IMR-90 (cell line): ENCODE measurements at regions not wholly inside any gene's neighbourhood (a gene's known extent, or its start where the extent isn't known, plus 50 kb on each side); places are given as distances from the start of the nearest gene placed in this dataset.

ENCODE experiments used
- ATAC-seq: fragments of 200-7000 bp; cut with Tn5 transposase; 2 replicates; pipeline ENCODE4 v1.9.1; 2020; ENCODE audit warnings: low read depth, mild to moderate bottlenecking, moderate library complexity
- BruUV-seq: library from RNA; stranded (reverse); fragments of 400-500 nt; replicated peaks from 2 replicates; lab custom pipeline; 2021; lab: Mats Ljungman, UMichigan
- CTCF ChIA-PET: fragments of 300-600 bp; formaldehyde crosslinking; extraction: SDS; loops from one replicate; lab custom pipeline; 2021; ENCODE audit warnings: antibody characterized with exemption; lab: Yijun Ruan, JAX
- POLR2A ChIA-PET: fragments of 300-600 bp; sonication (Branson Sonifier 250); formaldehyde crosslinking; loops from one replicate; lab custom pipeline; 2022; ENCODE audit warnings: antibody characterized with exemption; ENCODE audit not compliant: unreplicated experiment; lab: Charles Lee
- DNase-seq: peaks from one replicate; pipeline ENCODE4 v3.0.0; 2013
- H2AFZ ChIP-seq: replicated peaks from 2 replicates; pipeline ENCODE3; 2013; ENCODE audit warnings: low read length, mild to moderate bottlenecking; ENCODE audit not compliant: poor library complexity
- H2AK5ac ChIP-seq: 2 replicates; pipeline ENCODE4 v1.6.1; 2013; ENCODE audit warnings: low read depth, low read length, inconsistent platforms
- H2AK9ac ChIP-seq: replicated peaks from 2 replicates; pipeline ENCODE3; 2013; ENCODE audit warnings: mild to moderate bottlenecking, low read depth, low read length, moderate library complexity; ENCODE audit not compliant: poor library complexity
- H2BK120ac ChIP-seq: 2 replicates; pipeline ENCODE4 v1.6.1; 2013; ENCODE audit warnings: low read depth, low read length, inconsistent platforms
- H2BK15ac ChIP-seq: 3 replicates; pipeline ENCODE4 v1.6.1; 2013; ENCODE audit warnings: low read depth, low read length, inconsistent platforms
- H2BK20ac ChIP-seq: 2 replicates; pipeline ENCODE4 v1.6.1; 2013; ENCODE audit warnings: low read depth, mild to moderate bottlenecking, inconsistent platforms, low read length, moderate library complexity
- H2BK5ac ChIP-seq: 2 replicates; pipeline ENCODE4 v1.6.1; 2013; ENCODE audit warnings: mild to moderate bottlenecking, low read depth, low read length, inconsistent platforms; ENCODE audit not compliant: poor library complexity, severe bottlenecking
- H3K14ac ChIP-seq: replicated peaks from 2 replicates; pipeline ENCODE4 v1.6.1; 2013; ENCODE audit warnings: low read depth, low read length, inconsistent platforms
- H3K18ac ChIP-seq: 2 replicates; pipeline ENCODE4 v1.6.1; 2013; ENCODE audit warnings: low read depth, low read length, control low read depth
- H3K23ac ChIP-seq: 2 replicates; pipeline ENCODE4 v1.6.1; 2013; ENCODE audit warnings: low read depth, low read length, inconsistent platforms
- H3K27ac ChIP-seq: 2 replicates; pipeline ENCODE4 v1.5.1; 2013; ENCODE audit warnings: mild to moderate bottlenecking, control low read depth, low read length; ENCODE audit not compliant: insufficient read depth
- H3K27me3 ChIP-seq: 2 replicates; pipeline ENCODE4 v1.6.1; 2013; ENCODE audit warnings: low read length; ENCODE audit not compliant: control insufficient read depth, insufficient read depth
- H3K36me3 ChIP-seq: 2 replicates; pipeline ENCODE4 v1.6.1; 2013; ENCODE audit warnings: low read length, mixed read lengths; ENCODE audit not compliant: control insufficient read depth, insufficient read depth
- H3K4ac ChIP-seq: 2 replicates; pipeline ENCODE4 v1.6.1; 2013; ENCODE audit warnings: low read depth, low read length, inconsistent platforms
- H3K4me1 ChIP-seq: 2 replicates; pipeline ENCODE4 v1.6.1; 2013; ENCODE audit warnings: low read length, mixed read lengths; ENCODE audit not compliant: control insufficient read depth, insufficient read depth
- H3K4me2 ChIP-seq: 2 replicates; pipeline ENCODE4 v1.6.1; 2013; ENCODE audit warnings: low read depth, mild to moderate bottlenecking, control low read depth, low read length, moderate library complexity
- H3K4me3 ChIP-seq: 2 replicates; pipeline ENCODE4 v1.5.1; 2013; ENCODE audit warnings: low read depth, mild to moderate bottlenecking, control low read depth, low read length, moderate library complexity; ENCODE audit not compliant: insufficient read depth
- H3K56ac ChIP-seq: 2 replicates; pipeline ENCODE4 v1.6.1; 2013; ENCODE audit warnings: low read length, inconsistent platforms; ENCODE audit not compliant: insufficient read depth; ENCODE audit errors: extremely low read depth
- H3K79me1 ChIP-seq, 2 experiments: 2 replicates each; pipeline ENCODE4 v1.6.1; 2013; ENCODE audit warnings: low read length in 2 of 2, inconsistent platforms in 1 of 2, low read depth in 1 of 2
- H3K9ac ChIP-seq: 2 replicates; pipeline ENCODE4 v1.6.1; 2013; ENCODE audit warnings: low read depth, low read length, control low read depth
- H3K9me1 ChIP-seq: 2 replicates; pipeline ENCODE4 v1.6.1; 2013; ENCODE audit warnings: low read length, inconsistent platforms; ENCODE audit not compliant: insufficient read depth
- H3K9me3 ChIP-seq: 2 replicates; pipeline ENCODE4 v1.6.1; 2013; ENCODE audit warnings: low read length; ENCODE audit not compliant: control insufficient read depth, insufficient read depth
- H4K20me1 ChIP-seq: 2 replicates; pipeline ENCODE4 v1.6.1; 2013; ENCODE audit warnings: low read length, inconsistent platforms; ENCODE audit not compliant: insufficient read depth
- H4K5ac ChIP-seq: 2 replicates; pipeline ENCODE4 v1.6.1; 2013; ENCODE audit warnings: mild to moderate bottlenecking, low read depth, low read length, control low read depth
- H4K8ac ChIP-seq, 2 experiments: 2 replicates each; pipeline ENCODE4 v1.6.1; 2013; ENCODE audit warnings: low read depth in 2 of 2, low read length in 2 of 2, control low read depth in 1 of 2, inconsistent platforms in 1 of 2
- H4K91ac ChIP-seq: 2 replicates; pipeline ENCODE4 v1.6.1; 2013; ENCODE audit warnings: low read depth, low read length, inconsistent platforms; ENCODE audit not compliant: insufficient read depth
- BHLHE40 ChIP-seq: fragments of 150-350 bp; IDR thresholded peaks from 2 replicates; pipeline ENCODE4 v1.6.1; 2016; ENCODE audit warnings: mild to moderate bottlenecking, low read depth, low read length
- CEBPB ChIP-seq: IDR thresholded peaks from 2 replicates; pipeline ENCODE4 v1.6.1; 2012; ENCODE audit warnings: low read depth, low read length, improper control_type of control experiment
- CHD1 ChIP-seq: IDR thresholded peaks from 2 replicates; pipeline ENCODE4 v1.6.1; 2012; ENCODE audit warnings: low read depth, low read length, improper control_type of control experiment
- FOS ChIP-seq: fragments of 150-350 bp; IDR thresholded peaks from 2 replicates; pipeline ENCODE4 v1.6.1; 2016; ENCODE audit warnings: low read depth, low read length
- MAFK ChIP-seq: IDR thresholded peaks from 2 replicates; pipeline ENCODE4 v1.6.1; 2012; ENCODE audit warnings: low read depth, low read length, improper control_type of control experiment
- MAZ ChIP-seq: IDR thresholded peaks from 2 replicates; pipeline ENCODE4 v1.6.1; 2012; ENCODE audit warnings: low read depth, mild to moderate bottlenecking, low read length, improper control_type of control experiment, moderate library complexity, borderline replicate concordance
- NFE2L2 ChIP-seq: fragments of 150-350 bp; IDR thresholded peaks from 2 replicates; pipeline ENCODE4 v1.6.1; 2016; ENCODE audit warnings: low read depth, mild to moderate bottlenecking, low read length
- POLR2A ChIP-seq: IDR thresholded peaks from 2 replicates; pipeline ENCODE4 v1.6.1; 2012; ENCODE audit warnings: mild to moderate bottlenecking, low read depth, low read length
- RAD21 ChIP-seq: IDR thresholded peaks from 2 replicates; pipeline ENCODE4 v1.6.1; 2012; ENCODE audit warnings: low read length, improper control_type of control experiment
- RCOR1 ChIP-seq: IDR thresholded peaks from 2 replicates; pipeline ENCODE4 v1.6.1; 2012; ENCODE audit warnings: mild to moderate bottlenecking, low read length, improper control_type of control experiment; ENCODE audit not compliant: insufficient replicate concordance
- RFX5 ChIP-seq: IDR thresholded peaks from 2 replicates; pipeline ENCODE4 v1.8.0; 2012; ENCODE audit warnings: low read depth, mild to moderate bottlenecking, low read length, moderate library complexity
- SMC3 ChIP-seq: fragments of 150-350 bp; IDR thresholded peaks from 2 replicates; pipeline ENCODE4 v1.6.1; 2016; ENCODE audit warnings: low read depth, mild to moderate bottlenecking, antibody characterized with exemption, low read length, moderate library complexity
- WGBS, 2 experiments: methylation state at CpG; one replicate each; pipeline versions ENCODE4 v1.1.5 to v1.1.7; 2013; ENCODE audit warnings: missing lambda C conversion rate in 2 of 2; ENCODE audit not compliant: insufficient read length in 1 of 2; ENCODE audit errors: extremely low coverage in 2 of 2; 5-methylcytosine and 5-hydroxymethylcytosine counted together
- dilution Hi-C: fragments of 300-500 bp; cut with HindIII; formaldehyde crosslinking; loops from one replicate; pipeline ENCODE4 v1.14.3; 2018; ENCODE audit warnings: low sequenced_read_pairs; ENCODE audit not compliant: unreplicated experiment
- in situ Hi-C: fragments of 300-500 bp; cut with MboI; formaldehyde crosslinking; loops from 3 replicates; pipeline ENCODE4 v1.14.3; 2019; ENCODE audit warnings: low sequenced_read_pairs, inconsistent platforms, mixed read lengths
- intact Hi-C: fragments of 100-400 bp; cut with micrococcal nuclease; formaldehyde crosslinking; loops from 2 replicates; pipeline ENCODE4 v1.10.0; 2022
- TF ChIP-seq, protein P1 (sequence below): conservative IDR thresholded peaks from 2 replicates; pipeline ENCODE4 v1.5.1; 2012; ENCODE audit warnings: mild to moderate bottlenecking, low read depth, low read length, improper control_type of control experiment
- TF ChIP-seq, protein P2 (sequence below): fragments of 150-350 bp; IDR thresholded peaks from 2 replicates; pipeline ENCODE4 v1.6.1; 2017; ENCODE audit warnings: mild to moderate bottlenecking, antibody characterized with exemption, low read length, low read depth

DNA sequence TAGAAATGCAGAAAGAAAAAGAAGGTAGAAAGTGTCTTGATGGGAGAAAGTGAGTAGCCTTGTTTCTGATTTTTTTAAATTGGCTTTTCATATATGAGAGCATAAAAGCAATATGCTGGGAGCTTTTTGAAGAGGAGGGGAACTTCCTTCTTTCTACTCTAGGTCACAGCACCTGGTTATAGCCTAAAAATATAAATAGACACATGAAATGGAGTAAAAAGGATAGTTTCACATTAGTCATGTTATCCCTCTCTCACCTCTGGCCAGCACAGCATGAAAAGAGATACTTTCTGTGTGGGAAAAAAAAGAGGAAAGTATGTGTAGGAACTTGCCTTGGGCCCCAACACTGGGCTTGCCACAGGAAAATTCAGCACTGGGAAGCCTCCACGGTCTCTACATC is 292.2 kb upstream of the ZWINT start:
- H3K9me1 ChIP-seq = no peaks in the 10 kb centered on the region
- H3K56ac ChIP-seq = no peak overlapping the region
- POLR2A ChIA-PET = no interaction called here
- H3K9ac ChIP-seq = no peak overlapping the region
- no peak overlapping the region for H3K14ac ChIP-seq
- no peak overlapping the region for H2BK5ac ChIP-seq
- H4K8ac ChIP-seq = no peak overlapping the region
- no peak overlapping the region for H3K23ac ChIP-seq
- H4K20me1 ChIP-seq = no peaks in the 10 kb centered on the region
- H2AK5ac ChIP-seq = no peak overlapping the region
- no peak overlapping the region for H2BK15ac ChIP-seq
- no peak overlapping the region for H2BK20ac ChIP-seq
- no peak overlapping the region for H3K27ac ChIP-seq
- H2BK120ac ChIP-seq = no peak overlapping the region
- no peak overlapping the region for H2AFZ ChIP-seq
- in situ Hi-C loops (no loop called here), intact Hi-C loops (no loop called here), dilution Hi-C loops (no loop called here)
- H4K91ac ChIP-seq = no peak overlapping the region
- H3K4ac ChIP-seq = no peak overlapping the region
- WGBS, 2 experiments = no CpG with 5 or more reads among the region's 1 CpG
- BruUV-seq = no TSS peak
- H2AK9ac ChIP-seq = no peak overlapping the region
- CTCF ChIA-PET = no interaction called here
- no peaks in the 10 kb centered on the region for H3K27me3 ChIP-seq
- no peak for ATAC-seq
- H3K4me3 ChIP-seq = no peak overlapping the region
- no peak for DNase-seq
- H3K4me1 ChIP-seq = no peaks in the 10 kb centered on the region
- H3K9me3 ChIP-seq = peaks cover 2% of the 10 kb centered on the region; the same call in 1 of the 2 replicates
- TF ChIP-seq RAD21 (no peak), SMC3 (no peak), BHLHE40 (no peak), CEBPB (no peak), MAFK (no peak), MAZ (no peak), CHD1 (no peak), RFX5 (no peak), FOS (no peak), POLR2A (no peak), RCOR1 (no peak), NFE2L2 (no peak)
- TF ChIP-seq, protein P1, sequence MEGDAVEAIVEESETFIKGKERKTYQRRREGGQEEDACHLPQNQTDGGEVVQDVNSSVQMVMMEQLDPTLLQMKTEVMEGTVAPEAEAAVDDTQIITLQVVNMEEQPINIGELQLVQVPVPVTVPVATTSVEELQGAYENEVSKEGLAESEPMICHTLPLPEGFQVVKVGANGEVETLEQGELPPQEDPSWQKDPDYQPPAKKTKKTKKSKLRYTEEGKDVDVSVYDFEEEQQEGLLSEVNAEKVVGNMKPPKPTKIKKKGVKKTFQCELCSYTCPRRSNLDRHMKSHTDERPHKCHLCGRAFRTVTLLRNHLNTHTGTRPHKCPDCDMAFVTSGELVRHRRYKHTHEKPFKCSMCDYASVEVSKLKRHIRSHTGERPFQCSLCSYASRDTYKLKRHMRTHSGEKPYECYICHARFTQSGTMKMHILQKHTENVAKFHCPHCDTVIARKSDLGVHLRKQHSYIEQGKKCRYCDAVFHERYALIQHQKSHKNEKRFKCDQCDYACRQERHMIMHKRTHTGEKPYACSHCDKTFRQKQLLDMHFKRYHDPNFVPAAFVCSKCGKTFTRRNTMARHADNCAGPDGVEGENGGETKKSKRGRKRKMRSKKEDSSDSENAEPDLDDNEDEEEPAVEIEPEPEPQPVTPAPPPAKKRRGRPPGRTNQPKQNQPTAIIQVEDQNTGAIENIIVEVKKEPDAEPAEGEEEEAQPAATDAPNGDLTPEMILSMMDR = no peak
- TF ChIP-seq, protein P2, sequence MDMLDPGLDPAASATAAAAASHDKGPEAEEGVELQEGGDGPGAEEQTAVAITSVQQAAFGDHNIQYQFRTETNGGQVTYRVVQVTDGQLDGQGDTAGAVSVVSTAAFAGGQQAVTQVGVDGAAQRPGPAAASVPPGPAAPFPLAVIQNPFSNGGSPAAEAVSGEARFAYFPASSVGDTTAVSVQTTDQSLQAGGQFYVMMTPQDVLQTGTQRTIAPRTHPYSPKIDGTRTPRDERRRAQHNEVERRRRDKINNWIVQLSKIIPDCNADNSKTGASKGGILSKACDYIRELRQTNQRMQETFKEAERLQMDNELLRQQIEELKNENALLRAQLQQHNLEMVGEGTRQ = no peak
- H4K5ac ChIP-seq = no peak overlapping the region
- no peaks in the 10 kb centered on the region for H3K79me1 ChIP-seq
- no peak overlapping the region for H3K18ac ChIP-seq
- no peak overlapping the region for H3K4me2 ChIP-seq
- no peaks in the 10 kb centered on the region for H3K36me3 ChIP-seq
